Esophagus mucosa (tissue), 1 donor: ENCODE measurements at regions not wholly inside any gene's neighbourhood (a gene's known extent, or its start where the extent isn't known, plus 50 kb on each side); places are given as distances from the start of the nearest gene placed in this dataset.
"Not testable (repeated sequence)": the region's sequence is repeated elsewhere in the genome, so short reads cannot be mapped to it uniquely, and the experiment has no call there.

Source experiments
- ATAC-seq: fragments of 200-7000 bp; cut with Tn5 transposase; one replicate; pipeline ENCODE4 v1.9.1; 2020
- donor health status: DM: yes; HTN: yes; CAD: no.

GRCh38 chr12:128078301-128078971 lies 188.5 kb upstream of the TMEM132C start:
- ATAC-seq: no peak

- ATAC-seq: no peak
These were observed 187.5 kb upstream of the TMEM132C start for GRCh38 chr12:128079446-128079845.

- ATAC-seq: no peak
These were observed 183.7 kb upstream of the TMEM132C start for GRCh38 chr12:128083132-128083729.

DNA sequence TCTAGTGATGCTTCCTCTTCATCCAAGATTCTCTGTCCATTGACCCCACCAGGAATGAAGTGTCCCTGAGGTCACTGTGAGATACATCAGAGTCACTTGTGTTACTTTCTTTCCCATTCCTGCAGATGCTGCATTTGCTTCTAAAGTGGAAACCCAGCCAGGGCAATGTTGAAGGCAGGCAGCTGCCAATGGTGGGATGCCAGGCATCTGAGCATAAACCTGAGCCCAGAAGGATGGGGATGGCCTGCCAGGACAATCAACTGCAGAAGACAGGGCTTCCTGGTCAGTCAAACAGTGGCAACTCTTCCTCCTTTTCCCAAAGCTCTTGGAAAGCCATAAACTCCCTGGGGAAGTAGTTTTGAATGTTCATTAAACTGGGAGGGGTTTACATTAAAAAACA lies 178.0 kb upstream of the TMEM132C start:
- ATAC-seq: no peak

DNA sequence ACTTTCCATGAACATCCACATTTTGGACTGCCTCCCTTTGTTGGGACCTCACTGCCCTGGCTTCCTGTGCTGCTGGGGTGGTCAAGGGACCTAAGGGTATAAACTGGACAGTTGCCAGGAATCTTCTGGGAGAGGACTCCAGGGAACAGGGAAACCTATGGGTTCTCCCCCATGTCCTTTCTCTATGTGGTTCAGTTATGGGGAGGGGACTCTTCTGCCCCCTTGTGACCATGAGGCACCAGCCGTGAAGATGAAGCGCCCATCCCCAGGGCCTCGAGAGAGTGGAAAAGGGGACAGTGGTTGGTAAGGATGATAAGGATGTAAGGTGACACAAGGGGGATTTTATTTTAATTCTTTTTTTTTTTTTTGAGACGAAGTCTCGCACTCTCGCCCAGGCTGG lies 177.0 kb upstream of the TMEM132C start:
- ATAC-seq: no peak

DNA sequence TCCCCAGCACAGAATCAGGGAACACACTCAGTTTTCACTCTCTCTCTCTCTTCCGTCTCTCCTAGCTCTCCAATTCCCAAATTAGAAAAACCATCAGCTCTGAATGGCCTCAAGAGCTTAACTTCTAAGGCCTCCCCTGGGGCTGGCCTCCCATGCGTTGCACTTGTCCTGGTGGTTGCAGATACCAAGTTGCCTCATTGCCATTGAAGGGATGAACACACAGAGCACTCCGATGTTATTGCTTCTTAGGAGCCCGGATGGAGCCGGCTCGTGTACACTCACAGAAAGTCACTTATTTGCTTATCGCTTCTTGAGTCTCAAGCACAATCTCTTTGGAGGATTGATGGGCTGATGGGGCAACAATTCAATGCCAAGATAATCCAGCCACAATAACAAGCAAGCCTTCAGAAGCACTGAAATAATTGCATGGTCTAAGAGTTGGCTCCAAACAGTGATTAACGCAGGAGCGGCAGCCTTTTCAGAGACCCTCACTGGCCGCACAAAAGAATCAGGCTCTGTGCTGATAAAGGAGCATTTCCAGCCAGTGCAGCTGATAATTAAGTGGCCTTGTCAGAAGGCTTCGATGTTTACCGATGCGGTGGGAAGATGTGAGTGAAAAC lies 175.8 kb upstream of the TMEM132C start:
- ATAC-seq: no peak

- ATAC-seq: no peak
These were observed 175.0 kb upstream of the TMEM132C start for GRCh38 chr12:128091951-128092382.

DNA sequence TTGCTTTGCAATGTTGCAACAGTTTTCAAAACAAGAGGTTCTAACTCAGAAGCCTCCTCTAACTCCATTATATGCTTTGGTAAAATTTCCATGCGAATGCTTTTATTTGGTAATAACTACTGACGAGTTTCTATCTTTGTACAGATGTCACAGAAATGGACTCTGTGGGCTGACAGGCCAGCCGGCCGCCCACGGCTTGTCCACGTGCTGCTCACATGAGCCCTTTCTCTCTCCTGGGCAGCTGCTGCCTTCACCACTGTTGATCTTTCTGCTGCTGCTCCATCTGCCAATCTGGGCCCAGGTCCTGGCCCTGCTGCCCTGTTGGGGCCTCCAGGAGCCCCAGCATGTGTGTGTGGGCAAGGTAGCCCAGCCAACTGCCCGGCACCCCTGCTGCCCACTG lies 168.2 kb upstream of the TMEM132C start:
- no peak for ATAC-seq

DNA sequence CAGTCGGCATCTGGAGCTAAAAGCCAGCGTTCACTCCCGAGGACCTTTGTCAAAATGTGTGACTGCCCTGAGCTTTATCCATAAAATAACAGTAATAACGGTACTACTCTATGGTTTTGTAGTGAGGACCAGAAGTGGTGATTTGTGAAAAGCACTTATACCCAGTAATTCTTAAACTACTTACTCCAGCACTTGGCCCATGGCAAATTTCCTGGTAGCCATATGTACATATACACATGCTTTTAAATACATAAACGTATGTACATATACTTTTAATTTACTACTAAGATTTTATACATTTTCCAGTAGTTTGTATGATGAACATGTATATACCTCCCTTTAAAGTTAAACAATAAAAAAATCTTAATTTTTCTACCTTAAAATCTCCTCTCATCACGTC lies 163.8 kb upstream of the TMEM132C start:
- ATAC-seq: no peak

DNA sequence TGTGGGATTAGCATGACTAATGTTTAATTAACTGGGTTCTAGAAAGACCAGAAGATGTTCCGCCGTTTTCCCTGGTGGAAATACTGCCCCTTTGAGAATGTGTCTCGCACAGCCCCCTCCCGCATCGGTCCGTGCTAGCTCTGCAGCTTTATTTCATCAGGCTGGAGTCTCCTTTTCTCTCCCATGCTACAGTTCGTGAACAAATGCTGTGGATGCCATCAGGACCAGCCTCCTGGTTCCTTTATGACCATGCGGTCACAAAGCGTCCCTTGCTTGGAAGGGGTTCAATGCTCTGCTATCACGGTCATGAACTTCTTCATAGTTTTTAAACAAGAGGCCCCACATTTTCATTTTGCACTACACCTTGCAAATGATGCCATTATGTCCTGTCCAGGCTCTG lies 157.7 kb upstream of the TMEM132C start:
- no peak for ATAC-seq

DNA sequence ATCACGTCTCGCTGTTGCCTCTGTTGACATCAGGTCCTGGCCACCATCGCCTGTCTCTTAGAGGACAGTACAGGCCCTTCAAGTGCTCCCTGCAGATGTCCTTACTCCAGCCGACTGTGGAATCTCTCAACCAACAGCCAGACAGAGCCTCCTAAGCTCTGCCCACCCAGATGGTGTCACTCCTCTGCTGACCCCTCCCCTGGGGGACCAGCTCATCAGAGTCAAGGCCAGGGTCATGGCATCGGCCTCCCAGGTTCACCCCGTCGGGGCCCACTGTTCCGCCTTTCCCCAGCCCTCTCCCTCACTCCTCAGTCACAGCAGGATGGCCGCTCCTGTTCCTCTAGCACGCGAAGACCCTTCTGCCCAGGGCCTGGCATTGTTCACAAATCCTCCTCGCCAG lies 157.3 kb upstream of the TMEM132C start:
- ATAC-seq: no peak

DNA sequence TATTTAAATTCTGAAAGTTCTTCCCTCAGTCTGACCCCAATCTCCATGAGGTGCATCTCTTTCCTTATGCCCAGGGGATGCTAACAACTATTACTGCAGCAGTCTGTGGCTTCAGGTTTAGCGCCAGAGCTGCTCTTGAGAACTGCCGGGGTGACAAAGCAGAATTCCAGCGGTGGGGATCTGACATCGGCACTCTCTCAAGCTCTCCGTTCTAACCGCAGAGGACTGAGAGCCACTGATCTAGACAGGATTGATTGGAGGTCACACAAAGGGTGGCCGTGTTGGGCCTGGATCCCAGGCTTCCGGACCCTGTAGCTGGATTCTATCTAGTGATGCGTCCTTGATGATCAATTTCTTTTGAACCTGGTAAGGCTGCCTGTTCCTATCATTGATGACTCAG lies 155.6 kb upstream of the TMEM132C start:
- ATAC-seq: no peak

- ATAC-seq: no peak
These were observed 155.0 kb upstream of the TMEM132C start for GRCh38 chr12:128111951-128112350.

DNA sequence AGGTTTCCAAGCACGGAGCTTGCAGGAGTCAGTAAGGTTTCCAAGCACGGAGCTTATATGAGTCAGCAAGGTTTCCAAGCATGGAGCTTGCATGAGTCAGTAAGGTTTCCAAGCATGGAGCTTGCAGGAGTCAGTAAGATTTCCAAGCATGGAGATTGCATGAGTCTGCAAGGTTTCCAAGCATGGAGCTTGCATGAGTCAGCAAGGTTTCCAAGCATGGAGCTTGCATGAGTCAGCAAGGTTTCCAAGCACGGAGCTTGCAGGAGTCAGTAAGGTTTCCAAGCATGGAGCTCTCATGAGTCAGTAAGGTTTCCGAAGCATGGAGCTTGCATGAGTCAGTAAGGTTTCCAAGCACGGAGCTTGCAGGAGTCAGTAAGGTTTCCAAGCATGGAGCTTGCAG lies 153.7 kb upstream of the TMEM132C start:
- not testable (repeated sequence) for ATAC-seq

DNA sequence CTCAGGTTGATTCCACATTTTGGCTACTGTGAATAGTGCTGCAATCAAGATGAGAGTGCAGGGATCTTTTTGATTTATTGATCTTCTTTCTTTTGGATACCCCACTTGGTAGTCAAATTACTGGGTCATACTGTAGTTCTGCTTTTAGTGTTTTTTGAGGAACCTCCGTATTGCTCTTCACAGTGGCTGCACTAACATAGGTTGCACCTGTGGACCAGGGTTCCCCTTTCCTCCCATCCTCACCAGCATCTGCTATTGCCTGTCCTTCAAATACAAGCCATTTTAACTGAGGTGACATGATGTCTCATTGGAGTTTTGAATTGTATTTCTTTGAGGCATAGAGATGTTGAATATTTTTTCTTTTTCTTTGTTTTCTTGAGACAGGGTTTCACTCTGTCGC lies 152.5 kb upstream of the TMEM132C start:
- no peak for ATAC-seq

DNA sequence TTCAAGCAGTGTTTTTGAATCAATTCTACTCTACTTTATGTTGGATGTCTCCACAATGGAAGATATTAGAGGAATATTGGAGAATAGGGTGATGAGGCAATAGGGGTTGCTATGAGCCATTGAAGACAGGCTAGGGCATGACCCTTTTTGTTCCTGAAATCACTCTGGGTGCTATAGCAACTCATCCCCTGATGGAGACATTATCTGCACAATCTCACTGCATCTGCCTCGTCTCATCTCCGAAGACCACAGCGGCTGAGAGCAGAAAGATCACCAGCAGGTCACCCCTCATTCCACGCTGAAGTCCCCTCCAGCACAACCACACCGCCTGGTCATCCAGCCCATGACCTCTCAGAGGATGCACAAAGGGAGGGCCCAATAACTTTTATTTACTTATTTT lies 150.4 kb upstream of the TMEM132C start:
- no peak for ATAC-seq

DNA sequence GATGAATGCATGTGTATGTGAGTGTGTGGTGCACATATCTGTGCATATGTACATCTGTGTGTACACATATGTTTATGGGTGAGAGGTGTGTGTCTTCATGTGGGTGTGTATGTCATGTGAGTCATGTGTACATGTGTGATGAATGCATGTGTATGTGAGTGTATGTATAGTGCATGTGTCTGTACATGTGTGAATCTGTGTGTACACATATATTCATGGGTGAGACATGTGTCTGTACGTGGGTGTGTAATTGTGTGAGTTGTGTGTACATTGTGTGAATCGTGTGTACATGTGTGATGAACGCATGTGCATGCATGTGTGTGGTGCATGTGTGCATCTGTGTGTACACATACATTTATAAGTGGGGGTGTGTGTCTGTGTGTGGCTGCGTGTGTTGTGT lies 146.9 kb upstream of the TMEM132C start:
- no peak for ATAC-seq

GRCh38 chr12:128121424-128121823 lies 145.5 kb upstream of the TMEM132C start:
- no peak for ATAC-seq

GRCh38 chr12:128123096-128123495 lies 143.9 kb upstream of the TMEM132C start:
- no peak for ATAC-seq

GRCh38 chr12:128131955-128132354 lies 135.0 kb upstream of the TMEM132C start:
- no peak for ATAC-seq

- no peak for ATAC-seq
These were observed 133.5 kb upstream of the TMEM132C start for GRCh38 chr12:128133321-128134073.

GRCh38 chr12:128137140-128137539 lies 129.8 kb upstream of the TMEM132C start:
- ATAC-seq: no peak

GRCh38 chr12:128138125-128138524 lies 128.8 kb upstream of the TMEM132C start:
- ATAC-seq: no peak

- no peak for ATAC-seq
These were observed 126.4 kb upstream of the TMEM132C start for GRCh38 chr12:128140551-128140950.
